ENCODE measurements at regions not wholly inside any gene's neighbourhood (a gene's known extent, or its start where the extent isn't known, plus 50 kb on each side); places are given as distances from the start of the nearest gene placed in this dataset.
"Not testable (repeated sequence)": the region's sequence is repeated elsewhere in the genome, so short reads cannot be mapped to it uniquely, and the experiment has no call there.

GRCh38 chr4:22616516-22616915 lies 76.2 kb upstream of the GBA3 start:
- DNase-seq (ENCODE audit: low read depth) = no peak
- TF ChIP-seq, protein P1, sequence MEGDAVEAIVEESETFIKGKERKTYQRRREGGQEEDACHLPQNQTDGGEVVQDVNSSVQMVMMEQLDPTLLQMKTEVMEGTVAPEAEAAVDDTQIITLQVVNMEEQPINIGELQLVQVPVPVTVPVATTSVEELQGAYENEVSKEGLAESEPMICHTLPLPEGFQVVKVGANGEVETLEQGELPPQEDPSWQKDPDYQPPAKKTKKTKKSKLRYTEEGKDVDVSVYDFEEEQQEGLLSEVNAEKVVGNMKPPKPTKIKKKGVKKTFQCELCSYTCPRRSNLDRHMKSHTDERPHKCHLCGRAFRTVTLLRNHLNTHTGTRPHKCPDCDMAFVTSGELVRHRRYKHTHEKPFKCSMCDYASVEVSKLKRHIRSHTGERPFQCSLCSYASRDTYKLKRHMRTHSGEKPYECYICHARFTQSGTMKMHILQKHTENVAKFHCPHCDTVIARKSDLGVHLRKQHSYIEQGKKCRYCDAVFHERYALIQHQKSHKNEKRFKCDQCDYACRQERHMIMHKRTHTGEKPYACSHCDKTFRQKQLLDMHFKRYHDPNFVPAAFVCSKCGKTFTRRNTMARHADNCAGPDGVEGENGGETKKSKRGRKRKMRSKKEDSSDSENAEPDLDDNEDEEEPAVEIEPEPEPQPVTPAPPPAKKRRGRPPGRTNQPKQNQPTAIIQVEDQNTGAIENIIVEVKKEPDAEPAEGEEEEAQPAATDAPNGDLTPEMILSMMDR (conservative IDR thresholded peaks at IDR 0.05; ENCODE audit: low read depth, low read length) = no peak
- no peak overlapping the region for H3K4me3 ChIP-seq (ENCODE audit: low read depth, low read length)

GRCh38 chr4:22620144-22620543 lies 72.6 kb upstream of the GBA3 start:
- H3K4me3 ChIP-seq (ENCODE audit: low read depth, low read length); DNase-seq (ENCODE audit: low read depth): not testable (repeated sequence)

- H3K4me3 ChIP-seq (ENCODE audit: low read depth, low read length) = not testable (repeated sequence)
Observed at GRCh38 chr4:22621970-22622369, 70.8 kb upstream of the GBA3 start.

DNA sequence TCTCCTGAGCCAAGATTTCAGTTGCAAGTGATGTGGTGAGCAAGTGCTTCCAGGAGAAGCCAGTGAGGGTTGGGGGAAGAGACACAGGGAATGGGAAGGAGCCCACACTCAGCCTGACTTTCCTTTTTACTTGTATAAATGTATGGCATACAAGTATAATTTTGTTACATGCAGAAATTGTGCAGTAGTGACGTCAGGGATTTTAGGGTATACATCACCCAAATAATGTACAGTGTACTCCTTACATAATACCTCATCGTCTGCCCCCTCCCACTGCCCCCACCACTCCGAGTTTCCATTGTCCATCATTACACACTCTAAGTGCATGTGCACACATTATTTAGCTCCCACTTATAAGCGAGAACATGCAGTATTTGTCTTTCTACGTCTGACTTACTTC lies 68.7 kb upstream of the GBA3 start:
- DNase-seq (ENCODE audit: low read depth); H3K4me3 ChIP-seq (ENCODE audit: low read depth, low read length): not testable (repeated sequence)

More at GRCh38 chr4:22621970-22622369, 70.8 kb upstream of the GBA3 start:
- DNase-seq (ENCODE audit: low read depth) = not testable (repeated sequence)

DNA sequence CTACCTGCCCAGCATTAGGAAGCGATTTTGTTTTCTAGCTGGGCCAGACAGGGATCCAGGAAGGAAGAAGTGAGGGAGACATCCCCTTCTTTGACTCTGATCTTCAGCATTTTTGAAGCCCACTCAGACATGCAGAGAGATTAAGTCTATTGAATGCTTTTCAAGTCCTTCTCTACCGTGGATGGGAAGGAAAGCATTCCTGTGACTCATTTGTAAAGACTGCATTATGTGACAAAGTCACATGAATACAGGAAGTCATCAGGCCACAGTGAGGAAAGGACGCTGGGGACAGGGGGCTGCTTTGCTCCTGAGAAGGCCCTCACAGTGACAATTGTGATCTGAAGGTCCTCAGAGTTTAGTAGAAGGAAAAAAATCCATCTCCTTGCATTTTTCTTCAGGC lies 67.4 kb upstream of the GBA3 start:
- TF ChIP-seq, protein P1 (conservative IDR thresholded peaks at IDR 0.05; ENCODE audit: low read depth, low read length) = no peak
- DNase-seq (ENCODE audit: low read depth) = no peak
- no peak overlapping the region for H3K4me3 ChIP-seq (ENCODE audit: low read depth, low read length)

DNA sequence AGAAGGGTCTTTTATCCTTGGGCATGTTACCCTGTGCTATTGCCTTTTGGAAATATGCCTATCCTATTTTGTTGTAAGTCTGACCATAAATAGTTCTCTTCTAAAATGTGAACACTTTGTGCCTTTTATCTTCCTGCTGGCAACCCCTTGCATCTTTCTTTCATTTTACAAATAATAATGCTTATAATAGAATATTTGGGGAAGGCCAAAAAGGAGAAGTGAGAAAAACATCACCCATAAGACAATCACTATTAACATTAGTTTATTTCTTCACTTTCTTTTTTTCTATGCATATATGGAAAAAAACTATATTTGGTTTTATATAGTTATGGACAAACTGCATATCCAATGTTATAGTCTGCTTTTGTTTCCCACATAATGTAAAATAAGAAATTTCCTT lies 64.9 kb upstream of the GBA3 start:
- DNase-seq (ENCODE audit: low read depth); H3K4me3 ChIP-seq (ENCODE audit: low read depth, low read length): not testable (repeated sequence)

- not testable (repeated sequence) for H3K4me3 ChIP-seq (ENCODE audit: low read depth, low read length); DNase-seq (ENCODE audit: low read depth)
Observed at GRCh38 chr4:22630161-22630975, 62.4 kb upstream of the GBA3 start.

DNA sequence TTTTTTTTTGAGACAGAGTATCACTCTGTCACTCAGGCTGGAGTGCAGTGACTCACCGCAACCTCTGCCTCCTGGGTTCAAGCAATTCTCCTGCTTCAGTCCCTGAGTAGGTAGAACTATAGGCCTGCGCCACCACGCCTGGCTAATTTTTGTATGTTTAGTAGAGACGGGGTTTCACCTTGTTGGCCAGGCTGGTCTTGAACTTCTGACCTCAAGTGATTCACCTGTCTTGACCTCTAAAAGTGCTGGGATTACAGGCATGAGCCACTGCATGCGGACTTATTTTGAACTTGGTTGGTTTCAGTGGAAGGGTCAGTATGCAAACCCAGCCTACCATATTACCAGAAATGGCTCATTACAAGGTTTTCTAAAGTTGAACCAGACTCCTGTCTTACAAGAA lies 61.6 kb upstream of the GBA3 start:
- DNase-seq (ENCODE audit: low read depth) = not testable (repeated sequence)

GRCh38 chr4:22634541-22635181 lies 58.1 kb upstream of the GBA3 start:
- TF ChIP-seq, protein P1 (conservative IDR thresholded peaks at IDR 0.05; ENCODE audit: low read depth, low read length) = no peak
- DNase-seq (ENCODE audit: low read depth) = no peak
- H3K4me3 ChIP-seq (ENCODE audit: low read depth, low read length) = no peak overlapping the region

More for the DNA sequence above, 61.6 kb upstream of the GBA3 start:
- not testable (repeated sequence) for H3K4me3 ChIP-seq (ENCODE audit: low read depth, low read length)

DNA sequence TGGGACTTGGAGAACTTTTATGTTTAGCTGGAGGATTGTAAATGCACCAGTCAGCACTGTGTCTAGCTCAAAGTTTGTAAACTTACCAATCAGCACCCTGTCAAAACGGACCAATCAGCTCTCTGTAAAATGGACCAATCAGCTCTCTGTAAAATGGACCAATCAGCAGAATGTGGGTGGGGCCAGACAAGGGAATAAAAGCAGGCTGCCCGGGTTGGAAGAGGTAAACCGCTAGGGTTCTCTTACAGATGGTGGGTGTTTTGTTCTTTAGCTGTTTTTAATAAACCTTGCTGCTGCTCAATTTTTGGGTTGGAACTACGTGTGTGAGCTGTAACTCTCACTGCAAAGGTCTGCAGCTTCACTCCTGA lies 57.6 kb upstream of the GBA3 start:
- not testable (repeated sequence) for DNase-seq (ENCODE audit: low read depth); H3K4me3 ChIP-seq (ENCODE audit: low read depth, low read length)

DNA sequence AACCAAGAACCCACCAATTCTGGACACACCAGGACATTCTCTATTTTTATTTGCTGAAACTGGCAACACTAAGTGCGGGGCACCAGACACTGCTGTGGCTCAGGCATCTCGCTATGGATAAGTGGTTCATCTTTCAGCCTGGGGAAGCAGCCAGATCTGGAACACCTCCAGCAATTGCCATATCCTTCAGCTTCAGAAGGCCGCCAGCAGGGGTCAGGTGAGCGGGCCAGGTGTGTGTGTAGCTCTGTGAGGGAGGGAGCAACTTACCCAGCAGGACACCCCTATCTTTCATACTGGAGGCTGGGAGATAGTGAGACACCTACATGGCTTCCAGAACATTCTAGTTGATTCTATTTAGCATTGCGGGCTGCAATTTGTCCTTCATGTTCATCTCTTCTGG lies 57.0 kb upstream of the GBA3 start:
- TF ChIP-seq, protein P1 (conservative IDR thresholded peaks at IDR 0.05; ENCODE audit: low read depth, low read length) = no peak

More for the DNA sequence above, 57.0 kb upstream of the GBA3 start:
- no peak overlapping the region for H3K4me3 ChIP-seq (ENCODE audit: low read depth, low read length)
- DNase-seq (ENCODE audit: low read depth) = no peak
